Stimulated activated CD4-positive, alpha-beta T cell treated with anti-CD3 and anti-CD28 coated beads, Interleukin-15, amount 100 ng/mL, for 1 hour (primary cell): ENCODE measurements at regions not wholly inside any gene's neighbourhood (a gene's known extent, or its start where the extent isn't known, plus 50 kb on each side); places are given as distances from the start of the nearest gene placed in this dataset.

Experiments used
- DNase-seq, 2 donors: peaks; one replicate each; pipeline ENCODE4 v3.0.0-alpha.2; 2020; ENCODE audit warnings: low read depth in 1 of 2, low spot score in 1 of 2

- DNase-seq: no peak
Measured at GRCh38 chr5:173826086-173826427, 62.1 kb upstream of the CPEB4 start.

GRCh38 chr5:173826428-173827350 lies 61.5 kb upstream of the CPEB4 start:
- no peak for DNase-seq

- DNase-seq: no peak
Measured at GRCh38 chr5:173828952-173829351, 59.2 kb upstream of the CPEB4 start.

- DNase-seq: no peak
Measured at GRCh38 chr5:173829826-173830225, 58.3 kb upstream of the CPEB4 start.

GRCh38 chr5:173830421-173830820 lies 57.7 kb upstream of the CPEB4 start:
- DNase-seq: no peak

- no peak for DNase-seq
Measured at GRCh38 chr5:173831196-173831914, 56.8 kb upstream of the CPEB4 start.

GRCh38 chr5:173832386-173832785 lies 55.8 kb upstream of the CPEB4 start:
- no peak for DNase-seq

- no peak for DNase-seq
Measured at GRCh38 chr5:173833196-173833985, 54.8 kb upstream of the CPEB4 start.

GRCh38 chr5:173834071-173834771 lies 53.9 kb upstream of the CPEB4 start:
- DNase-seq: no peak

- no peak for DNase-seq
Measured at GRCh38 chr5:173835131-173835530, 53.0 kb upstream of the CPEB4 start.

GRCh38 chr5:173835661-173836060 lies 52.5 kb upstream of the CPEB4 start:
- no peak for DNase-seq

GRCh38 chr5:173837654-173838053 lies 50.5 kb upstream of the CPEB4 start:
- DNase-seq: no peak
